ENCODE measurements at regions not wholly inside any gene's neighbourhood (a gene's known extent, or its start where the extent isn't known, plus 50 kb on each side); places are given as distances from the start of the nearest gene placed in this dataset.

DNA sequence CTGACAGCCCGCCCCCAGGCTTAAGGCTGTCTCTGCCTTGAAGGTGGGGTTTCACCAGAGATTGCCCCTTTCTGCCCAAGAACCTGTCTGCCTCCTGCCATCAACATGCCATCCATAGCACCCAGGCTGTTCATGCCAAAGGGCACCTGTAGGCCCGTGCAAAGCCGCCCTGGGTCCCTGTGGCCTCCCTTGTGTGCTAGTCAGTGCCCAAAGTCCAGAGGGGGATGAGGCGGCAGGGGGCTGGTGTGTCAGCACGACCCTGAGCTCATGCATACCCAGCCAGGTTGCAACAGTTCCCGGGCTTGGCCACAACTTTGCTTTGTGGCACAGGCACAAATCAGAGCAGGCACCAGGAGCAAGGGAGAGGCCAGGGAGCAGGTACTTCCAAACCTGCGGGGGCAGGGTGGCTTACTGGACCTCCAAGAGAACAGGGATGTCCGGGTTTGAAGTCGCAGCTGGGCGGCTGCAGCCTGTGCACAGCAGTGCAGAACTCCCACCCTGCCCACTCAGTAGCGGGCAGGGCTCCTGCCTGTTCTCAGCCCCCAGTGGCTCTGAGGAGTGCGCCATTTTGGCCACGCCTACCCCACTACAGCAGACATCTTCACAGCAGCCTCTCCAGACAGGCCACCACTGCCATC, 671.1 kb upstream of the GRM3 start:
- no peaks in the 10 kb centered on the region for H3K27me3 ChIP-seq

DNA sequence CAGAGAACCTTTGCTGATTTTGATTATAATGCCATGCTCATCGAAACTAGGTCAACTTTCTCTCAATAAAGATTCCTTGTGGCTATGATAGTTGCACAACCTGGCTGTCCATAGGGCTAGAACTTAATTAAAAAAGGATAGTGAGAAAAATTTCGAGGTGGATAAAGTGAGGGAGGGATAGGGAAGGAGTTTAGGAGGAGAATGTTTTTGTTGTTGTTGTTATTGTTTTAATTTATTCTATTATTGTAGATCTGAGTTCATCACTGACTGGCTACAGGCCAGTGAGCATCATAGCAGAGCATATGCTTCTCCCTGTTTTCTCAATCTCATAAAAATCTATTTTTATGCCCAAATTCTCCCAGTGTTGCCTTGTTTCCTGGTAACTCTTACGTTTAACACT, 688.7 kb upstream of the GRM3 start:
- no peak overlapping the region for H3K27ac ChIP-seq

More for the DNA sequence above, 671.1 kb upstream of the GRM3 start:
- no peak overlapping the region for H3K27ac ChIP-seq
- H3K36me3 ChIP-seq: no peaks in the 10 kb centered on the region
- no peak overlapping the region for H3K4me3 ChIP-seq (ENCODE audit: low read depth in 1 of 2, low read length in 1 of 2)
- H3K4me1 ChIP-seq (ENCODE audit: control insufficient read depth in 1 of 2, insufficient read depth in 1 of 2, low read depth in 1 of 2, low read length in 1 of 2): no peaks in the 10 kb centered on the region
- TF ChIP-seq, protein P1, sequence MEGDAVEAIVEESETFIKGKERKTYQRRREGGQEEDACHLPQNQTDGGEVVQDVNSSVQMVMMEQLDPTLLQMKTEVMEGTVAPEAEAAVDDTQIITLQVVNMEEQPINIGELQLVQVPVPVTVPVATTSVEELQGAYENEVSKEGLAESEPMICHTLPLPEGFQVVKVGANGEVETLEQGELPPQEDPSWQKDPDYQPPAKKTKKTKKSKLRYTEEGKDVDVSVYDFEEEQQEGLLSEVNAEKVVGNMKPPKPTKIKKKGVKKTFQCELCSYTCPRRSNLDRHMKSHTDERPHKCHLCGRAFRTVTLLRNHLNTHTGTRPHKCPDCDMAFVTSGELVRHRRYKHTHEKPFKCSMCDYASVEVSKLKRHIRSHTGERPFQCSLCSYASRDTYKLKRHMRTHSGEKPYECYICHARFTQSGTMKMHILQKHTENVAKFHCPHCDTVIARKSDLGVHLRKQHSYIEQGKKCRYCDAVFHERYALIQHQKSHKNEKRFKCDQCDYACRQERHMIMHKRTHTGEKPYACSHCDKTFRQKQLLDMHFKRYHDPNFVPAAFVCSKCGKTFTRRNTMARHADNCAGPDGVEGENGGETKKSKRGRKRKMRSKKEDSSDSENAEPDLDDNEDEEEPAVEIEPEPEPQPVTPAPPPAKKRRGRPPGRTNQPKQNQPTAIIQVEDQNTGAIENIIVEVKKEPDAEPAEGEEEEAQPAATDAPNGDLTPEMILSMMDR (IDR thresholded peaks at IDR 0.05): no peak
- H3K9me3 ChIP-seq: no peaks in the 10 kb centered on the region

DNA sequence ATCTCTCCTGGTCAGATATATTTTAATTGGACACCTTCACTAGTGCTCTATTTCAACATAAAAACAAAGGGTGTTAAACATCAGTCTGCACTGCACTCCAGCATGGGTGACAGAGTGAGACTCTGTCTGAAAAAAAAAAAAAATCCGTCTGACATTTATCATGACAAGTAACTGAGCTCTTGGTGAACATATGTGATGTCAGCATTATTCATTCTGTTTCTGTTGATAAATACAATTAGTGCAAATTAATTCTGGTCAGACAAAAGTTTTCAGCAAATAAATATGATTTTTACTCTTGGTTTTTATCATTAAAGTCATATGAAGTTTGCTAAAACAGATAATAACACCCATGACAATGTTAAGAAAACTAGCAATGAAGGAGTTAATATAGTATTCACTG, 692.8 kb upstream of the GRM3 start:
- no peak overlapping the region for H3K4me3 ChIP-seq (ENCODE audit: low read depth in 1 of 2, low read length in 1 of 2)
- H3K36me3 ChIP-seq: no peaks in the 10 kb centered on the region
- H3K4me1 ChIP-seq (ENCODE audit: control insufficient read depth in 1 of 2, insufficient read depth in 1 of 2, low read depth in 1 of 2, low read length in 1 of 2): no peaks in the 10 kb centered on the region
- H3K27me3 ChIP-seq: no peaks in the 10 kb centered on the region
- TF ChIP-seq, protein P1 (IDR thresholded peaks at IDR 0.05): no peak
- no peak overlapping the region for H3K27ac ChIP-seq
- H3K9me3 ChIP-seq: no peaks in the 10 kb centered on the region

More for the DNA sequence above, 688.7 kb upstream of the GRM3 start:
- Histone ChIP-seq H3K9me3 (no peaks in the 10 kb centered on the region), H3K4me1 (ENCODE audit: control insufficient read depth in 1 of 2, insufficient read depth in 1 of 2, low read depth in 1 of 2, low read length in 1 of 2) (no peaks in the 10 kb centered on the region), H3K27me3 (no peaks in the 10 kb centered on the region), H3K36me3 (no peaks in the 10 kb centered on the region), H3K4me3 (ENCODE audit: low read depth in 1 of 2, low read length in 1 of 2) (no peak overlapping the region)
- TF ChIP-seq, protein P1 (IDR thresholded peaks at IDR 0.05): no peak

DNA sequence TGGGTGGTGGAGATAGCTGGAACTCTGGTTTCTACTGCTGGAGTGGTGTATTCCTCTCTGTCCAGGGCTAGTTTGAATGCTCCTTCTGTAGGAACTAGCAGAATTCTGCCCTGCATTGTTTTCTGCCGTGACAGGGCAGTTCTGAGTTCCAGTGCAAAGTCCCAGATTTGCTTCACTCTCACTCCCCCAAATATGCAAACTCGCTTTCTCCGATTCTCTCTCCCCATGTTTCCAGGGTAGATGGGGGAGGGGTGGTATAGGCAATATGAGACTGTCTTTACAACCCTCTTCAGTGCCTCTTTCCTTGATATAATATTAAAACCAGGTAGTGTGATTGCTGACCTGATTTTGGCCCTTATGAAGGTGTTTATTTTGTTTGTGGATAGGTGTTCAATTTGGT, 693.3 kb upstream of the GRM3 start:
- no peaks in the 10 kb centered on the region for H3K4me1 ChIP-seq (ENCODE audit: control insufficient read depth in 1 of 2, insufficient read depth in 1 of 2, low read depth in 1 of 2, low read length in 1 of 2)
- H3K4me3 ChIP-seq (ENCODE audit: low read depth in 1 of 2, low read length in 1 of 2): no peak overlapping the region
- TF ChIP-seq, protein P1 (IDR thresholded peaks at IDR 0.05): no peak
- no peaks in the 10 kb centered on the region for H3K36me3 ChIP-seq
- no peaks in the 10 kb centered on the region for H3K27me3 ChIP-seq
- H3K27ac ChIP-seq: no peak overlapping the region
- H3K9me3 ChIP-seq: no peaks in the 10 kb centered on the region

DNA sequence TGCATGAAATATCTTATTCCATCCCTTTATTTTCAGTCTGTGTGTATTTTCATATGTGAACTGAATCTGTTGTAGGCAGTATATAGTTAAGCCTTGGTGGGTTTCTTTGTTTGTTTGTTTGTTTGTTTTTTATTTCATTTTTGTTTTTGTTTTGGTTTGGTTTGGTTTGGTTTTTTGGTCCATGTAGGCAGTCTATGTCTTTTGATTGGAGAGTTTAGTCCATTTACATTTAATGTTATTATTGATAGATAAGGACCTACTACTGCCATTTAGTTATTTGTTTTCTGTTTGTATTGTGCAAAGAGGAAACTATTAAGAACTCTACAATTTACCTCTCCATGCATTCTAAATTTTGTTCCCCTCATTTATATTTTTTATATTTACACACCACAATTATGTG, 695.9 kb upstream of the GRM3 start:
- Histone ChIP-seq H3K4me3 (ENCODE audit: low read depth in 1 of 2, low read length in 1 of 2) (no peak overlapping the region), H3K36me3 (no peaks in the 10 kb centered on the region), H3K4me1 (ENCODE audit: control insufficient read depth in 1 of 2, insufficient read depth in 1 of 2, low read depth in 1 of 2, low read length in 1 of 2) (no peaks in the 10 kb centered on the region), H3K9me3 (no peaks in the 10 kb centered on the region), H3K27ac (no peak overlapping the region), H3K27me3 (no peaks in the 10 kb centered on the region)
- TF ChIP-seq, protein P1 (IDR thresholded peaks at IDR 0.05): no peak

Measured in neutrophil (primary cell).